HG02678 (cell line): ENCODE measurements at regions not wholly inside any gene's neighbourhood (a gene's known extent, or its start where the extent isn't known, plus 50 kb on each side); places are given as distances from the start of the nearest gene placed in this dataset.
A peak's percentile ranks its signal among the peaks of the same experiment; 100 is the strongest.
"Not testable (repeated sequence)": the region's sequence is repeated elsewhere in the genome, so short reads cannot be mapped to it uniquely, and the experiment has no call there.

Experiments
- ATAC-seq: cut with Tn5 transposase; IDR thresholded peaks from one replicate; pipeline ENCODE4 v1.9.1; 2021; ENCODE audit warnings: mild to moderate bottlenecking, moderate library complexity; ENCODE audit not compliant: unreplicated experiment

- ATAC-seq, result no peak
Measured at GRCh38 chr11:96506953-96507354, 117.1 kb downstream of the JRKL start.

- ATAC-seq, result no peak
Measured at GRCh38 chr11:96508861-96509260, 119.0 kb downstream of the JRKL start.

GRCh38 chr11:96520939-96521338, 131.1 kb downstream of the JRKL start:
- no peak for ATAC-seq

- ATAC-seq, result no peak
Measured at GRCh38 chr11:96523656-96524055, 133.8 kb downstream of the JRKL start.

GRCh38 chr11:96524475-96524874, 134.7 kb downstream of the JRKL start:
- no peak for ATAC-seq

- ATAC-seq, result no peak
Measured at GRCh38 chr11:96530473-96530872, 140.7 kb downstream of the JRKL start.

- peak; percentile 60 for ATAC-seq
Measured at GRCh38 chr11:96538104-96538503, 148.3 kb downstream of the JRKL start.

- ATAC-seq, result no peak
Measured at GRCh38 chr11:96538622-96539021, 148.8 kb downstream of the JRKL start.

GRCh38 chr11:96540875-96541274, 151.1 kb downstream of the JRKL start:
- ATAC-seq, result no peak

GRCh38 chr11:96543177-96543576, 153.4 kb downstream of the JRKL start:
- no peak for ATAC-seq

GRCh38 chr11:96545192-96545591, 155.4 kb downstream of the JRKL start:
- not testable (repeated sequence) for ATAC-seq

- ATAC-seq, result no peak
Measured at GRCh38 chr11:96551136-96551535, 161.3 kb downstream of the JRKL start.

- no peak for ATAC-seq
Measured at GRCh38 chr11:96554236-96554820, 164.5 kb downstream of the JRKL start.

GRCh38 chr11:96555826-96556225, 166.0 kb downstream of the JRKL start:
- not testable (repeated sequence) for ATAC-seq

- not testable (repeated sequence) for ATAC-seq
Measured at GRCh38 chr11:96560727-96561126, 170.9 kb downstream of the JRKL start.

GRCh38 chr11:96567176-96567575, 177.4 kb downstream of the JRKL start:
- ATAC-seq, result no peak

- ATAC-seq, result no peak
Measured at GRCh38 chr11:96567667-96568066, 177.9 kb downstream of the JRKL start.

- ATAC-seq, result no peak
Measured at GRCh38 chr11:96576383-96576782, 186.6 kb downstream of the JRKL start.

- no peak for ATAC-seq
Measured at GRCh38 chr11:96578379-96578778, 188.6 kb downstream of the JRKL start.

- no peak for ATAC-seq
Measured at GRCh38 chr11:96579656-96580055, 189.8 kb downstream of the JRKL start.

GRCh38 chr11:96580476-96581040, 190.7 kb downstream of the JRKL start:
- no peak for ATAC-seq

- ATAC-seq, result not testable (repeated sequence)
Measured at GRCh38 chr11:96585944-96586880, 196.4 kb downstream of the JRKL start.
